Esophagus muscularis mucosa (tissue), 4 donors: ENCODE measurements at regions not wholly inside any gene's neighbourhood (a gene's known extent, or its start where the extent isn't known, plus 50 kb on each side); places are given as distances from the start of the nearest gene placed in this dataset.

Source experiments
- EP300 ChIP-seq: sonication (generic); formaldehyde crosslinking; IDR thresholded peaks from one replicate; pipeline ENCODE4 v1.6.1; 2017; ENCODE audit warnings: antibody characterized with exemption
- POLR2A ChIP-seq: fragments of 450-650 bp; IDR thresholded peaks from one replicate; pipeline ENCODE4 v1.6.1; 2017; ENCODE audit warnings: antibody characterized with exemption, moderate library complexity, mild to moderate bottlenecking, low read depth
- TF ChIP-seq, protein P1 (sequence below), 3 experiments: fragments of 200-600 bp in 2 of 3; fragments of 450-650 bp in 1 of 3; sonication (generic) in 2 of 3; IDR thresholded peaks; one replicate each; pipeline ENCODE4 v1.5.1; 2017 to 2019; ENCODE audit warnings: antibody characterized with exemption in 3 of 3, mild to moderate bottlenecking in 2 of 3, moderate library complexity in 1 of 3

DNA sequence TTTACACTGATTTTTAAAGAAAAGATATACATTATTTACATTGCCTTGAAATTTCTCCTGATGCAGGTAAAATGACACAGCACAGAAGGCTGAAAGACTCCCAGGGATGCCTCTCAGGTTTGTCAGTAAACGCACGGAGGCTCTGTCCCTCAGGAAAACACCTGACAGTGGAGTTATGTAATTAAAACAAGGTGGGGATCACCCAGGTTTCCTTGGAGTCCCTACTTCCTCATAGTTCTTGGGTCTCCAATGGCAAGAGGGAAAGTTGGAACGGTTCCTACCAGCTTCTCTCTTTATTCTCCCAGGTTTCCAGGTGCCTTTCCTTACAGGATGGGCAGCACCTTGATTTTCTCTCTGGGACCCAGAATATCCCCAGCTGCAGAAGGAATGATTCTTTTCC, 654.8 kb downstream of the SLC4A3 start:
- TF ChIP-seq, protein P1, sequence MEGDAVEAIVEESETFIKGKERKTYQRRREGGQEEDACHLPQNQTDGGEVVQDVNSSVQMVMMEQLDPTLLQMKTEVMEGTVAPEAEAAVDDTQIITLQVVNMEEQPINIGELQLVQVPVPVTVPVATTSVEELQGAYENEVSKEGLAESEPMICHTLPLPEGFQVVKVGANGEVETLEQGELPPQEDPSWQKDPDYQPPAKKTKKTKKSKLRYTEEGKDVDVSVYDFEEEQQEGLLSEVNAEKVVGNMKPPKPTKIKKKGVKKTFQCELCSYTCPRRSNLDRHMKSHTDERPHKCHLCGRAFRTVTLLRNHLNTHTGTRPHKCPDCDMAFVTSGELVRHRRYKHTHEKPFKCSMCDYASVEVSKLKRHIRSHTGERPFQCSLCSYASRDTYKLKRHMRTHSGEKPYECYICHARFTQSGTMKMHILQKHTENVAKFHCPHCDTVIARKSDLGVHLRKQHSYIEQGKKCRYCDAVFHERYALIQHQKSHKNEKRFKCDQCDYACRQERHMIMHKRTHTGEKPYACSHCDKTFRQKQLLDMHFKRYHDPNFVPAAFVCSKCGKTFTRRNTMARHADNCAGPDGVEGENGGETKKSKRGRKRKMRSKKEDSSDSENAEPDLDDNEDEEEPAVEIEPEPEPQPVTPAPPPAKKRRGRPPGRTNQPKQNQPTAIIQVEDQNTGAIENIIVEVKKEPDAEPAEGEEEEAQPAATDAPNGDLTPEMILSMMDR (IDR thresholded peaks at IDR 0.05), result no peak
- no peak for TF ChIP-seq EP300
- no peak for TF ChIP-seq POLR2A
